ENCODE measurements at regions not wholly inside any gene's neighbourhood (a gene's known extent, or its start where the extent isn't known, plus 50 kb on each side); places are given as distances from the start of the nearest gene placed in this dataset.

- no peak for TF ChIP-seq CTCF (IDR thresholded peaks at IDR 0.05; ENCODE audit: low read depth, low read length, missing control alignments)
- H3K4me3 ChIP-seq (replicated peaks; ENCODE audit: low read depth, low read length): no peak overlapping the region
- DNase-seq (ENCODE audit: extremely low read depth, low read depth): no peak
Observed at GRCh38 chr5:168059131-168059530, 232.3 kb upstream of the WWC1 start.

GRCh38 chr5:168062239-168062638, 229.2 kb upstream of the WWC1 start:
- no peak overlapping the region for H3K4me3 ChIP-seq (replicated peaks; ENCODE audit: low read depth, low read length)
- no peak for DNase-seq (ENCODE audit: extremely low read depth, low read depth)
- TF ChIP-seq CTCF (IDR thresholded peaks at IDR 0.05; ENCODE audit: low read depth, low read length, missing control alignments): no peak

GRCh38 chr5:168064457-168064856, 227.0 kb upstream of the WWC1 start:
- DNase-seq (ENCODE audit: extremely low read depth, low read depth): no peak
- no peak overlapping the region for H3K4me3 ChIP-seq (replicated peaks; ENCODE audit: low read depth, low read length)
- no peak for TF ChIP-seq CTCF (IDR thresholded peaks at IDR 0.05; ENCODE audit: low read depth, low read length, missing control alignments)

- no peak for TF ChIP-seq CTCF (IDR thresholded peaks at IDR 0.05; ENCODE audit: low read depth, low read length, missing control alignments)
- no peak overlapping the region for H3K4me3 ChIP-seq (replicated peaks; ENCODE audit: low read depth, low read length)
- no peak for DNase-seq (ENCODE audit: extremely low read depth, low read depth)
Observed at GRCh38 chr5:168064933-168065622, 226.4 kb upstream of the WWC1 start.

- TF ChIP-seq CTCF (IDR thresholded peaks at IDR 0.05; ENCODE audit: low read depth, low read length, missing control alignments): no peak
- no peak for DNase-seq (ENCODE audit: extremely low read depth, low read depth)
- H3K4me3 ChIP-seq (replicated peaks; ENCODE audit: low read depth, low read length): no peak overlapping the region
Observed at GRCh38 chr5:168066536-168067208, 224.8 kb upstream of the WWC1 start.

GRCh38 chr5:168070761-168071160, 220.7 kb upstream of the WWC1 start:
- DNase-seq (ENCODE audit: extremely low read depth, low read depth): no peak
- TF ChIP-seq CTCF (IDR thresholded peaks at IDR 0.05; ENCODE audit: low read depth, low read length, missing control alignments): no peak
- H3K4me3 ChIP-seq (replicated peaks; ENCODE audit: low read depth, low read length): no peak overlapping the region
